CD4-positive, alpha-beta memory T cell (primary cell): ENCODE measurements at regions not wholly inside any gene's neighbourhood (a gene's known extent, or its start where the extent isn't known, plus 50 kb on each side); places are given as distances from the start of the nearest gene placed in this dataset.
A peak's percentile ranks its signal among the peaks of the same experiment; 100 is the strongest.

Experiments used
- CTCF ChIA-PET: fragments of 350-600 bp; sonication (Branson Sonifier 250); formaldehyde crosslinking; loops from one replicate; lab custom pipeline; 2021; ENCODE audit warnings: inconsistent platforms; ENCODE audit not compliant: partially characterized antibody; lab: Charles Lee
- POLR2A ChIA-PET: fragments of 350-600 bp; sonication (Branson Sonifier 250); formaldehyde crosslinking; loops from one replicate; lab custom pipeline; 2021; ENCODE audit not compliant: partially characterized antibody; lab: Charles Lee
- DNase-seq, 5 donors: peaks; one replicate each; pipeline versions ENCODE4 v3.0.0 to v3.0.0-alpha.2; 2020 to 2022; ENCODE audit warnings: mixed read lengths in 1 of 5
- H3K27ac ChIP-seq: one replicate; pipeline ENCODE4 v1.7.0; 2013; ENCODE audit warnings: low read depth, low read length
- H3K27me3 ChIP-seq: 2 replicates; pipeline ENCODE4 v1.7.0; 2013; ENCODE audit warnings: mild to moderate bottlenecking, low read length, moderate library complexity; ENCODE audit not compliant: insufficient read depth
- H3K36me3 ChIP-seq: 2 replicates; pipeline ENCODE4 v1.7.0; 2013; ENCODE audit warnings: mild to moderate bottlenecking, low read length, moderate library complexity; ENCODE audit not compliant: insufficient read depth
- H3K4me1 ChIP-seq: 2 replicates; pipeline ENCODE4 v1.7.0; 2013; ENCODE audit warnings: mild to moderate bottlenecking, low read length, moderate library complexity; ENCODE audit not compliant: insufficient read depth
- H3K4me3 ChIP-seq, 2 donors: one replicate each; pipeline ENCODE4 v1.7.0; 2013; ENCODE audit warnings: low read length in 2 of 2, mild to moderate bottlenecking in 1 of 2
- H3K9me3 ChIP-seq, 2 donors: one replicate each; pipeline ENCODE4 v1.7.0; 2013; ENCODE audit warnings: low read length in 2 of 2, control low read depth in 1 of 2; ENCODE audit not compliant: control insufficient read depth in 1 of 2
- H3K27ac Mint-ChIP-seq, 7 donors: one replicate each; pipeline ENCODE4 v1.8.0; 2020 to 2021; ENCODE audit warnings: mixed read lengths in 7 of 7, mild to moderate bottlenecking in 6 of 7, inconsistent platforms in 3 of 7, moderate library complexity in 3 of 7
- H3K27me3 Mint-ChIP-seq, 2 donors: one replicate each; pipeline ENCODE4 v1.8.0; 2020 to 2021; ENCODE audit warnings: mixed read lengths in 2 of 2
- H3K36me3 Mint-ChIP-seq, 2 donors: one replicate each; pipeline ENCODE4 v1.8.0; 2020 to 2021; ENCODE audit warnings: mixed read lengths in 2 of 2, inconsistent platforms in 1 of 2, mild to moderate bottlenecking in 1 of 2
- H3K4me1 Mint-ChIP-seq, 4 donors: one replicate each; pipeline ENCODE4 v1.8.0; 2020 to 2021; ENCODE audit warnings: mixed read lengths in 4 of 4, mild to moderate bottlenecking in 1 of 4
- H3K4me3 Mint-ChIP-seq, 8 donors: one replicate each; pipeline ENCODE4 v1.8.0; 2020 to 2021; ENCODE audit warnings: mixed read lengths in 8 of 8, mild to moderate bottlenecking in 7 of 8, moderate library complexity in 6 of 8, inconsistent platforms in 3 of 8
- H3K9me3 Mint-ChIP-seq, 8 donors: one replicate each; pipeline ENCODE4 v1.8.0; 2020 to 2021; ENCODE audit warnings: mixed read lengths in 8 of 8, mild to moderate bottlenecking in 5 of 8, inconsistent platforms in 3 of 8, moderate library complexity in 1 of 8
- intact Hi-C: fragments of 100-400 bp; cut with micrococcal nuclease; formaldehyde crosslinking; loops from one replicate; pipeline ENCODE4 v1.15.1; 2023

- no peaks in the 10 kb centered on the region for H3K27me3 ChIP-seq
- H3K9me3 ChIP-seq, result no peaks in the 10 kb centered on the region
- ChIA-PET POLR2A (no interaction called here), CTCF (no interaction called here)
- H3K4me1 ChIP-seq, result no peaks in the 10 kb centered on the region
- no peak overlapping the region for H3K4me3 ChIP-seq
- no peak for DNase-seq
- no peak overlapping the region for H3K27ac ChIP-seq
- Mint-ChIP-seq H3K27ac (peak overlapping the region in 1 of 7 donors; percentile 9), H3K4me3 (no peak overlapping the region), H3K27me3 (no peaks in the 10 kb centered on the region), H3K4me1 (no peaks in the 10 kb centered on the region), H3K9me3 (no peaks in the 10 kb centered on the region), H3K36me3 (no peaks in the 10 kb centered on the region)
- intact Hi-C loops, result no loop called here
- H3K36me3 ChIP-seq, result no peaks in the 10 kb centered on the region
Measured at GRCh38 chr2:111654829-111655228, 229.2 kb downstream of the ANAPC1 start.

GRCh38 chr2:111656436-111656835 is 227.6 kb downstream of the ANAPC1 start:
- CTCF ChIA-PET, result no interaction called here

GRCh38 chr2:111656894-111657293 is 227.1 kb downstream of the ANAPC1 start:
- no peaks in the 10 kb centered on the region for H3K9me3 Mint-ChIP-seq
- no peaks in the 10 kb centered on the region for H3K27me3 ChIP-seq
- POLR2A ChIA-PET, result no interaction called here
- no peak overlapping the region for H3K4me3 Mint-ChIP-seq
- no peak for DNase-seq
- H3K27me3 Mint-ChIP-seq, result no peaks in the 10 kb centered on the region
- no peak overlapping the region for H3K4me3 ChIP-seq
- H3K36me3 ChIP-seq, result no peaks in the 10 kb centered on the region
- no peak overlapping the region for H3K27ac Mint-ChIP-seq
- no peaks in the 10 kb centered on the region for H3K4me1 Mint-ChIP-seq
- H3K9me3 ChIP-seq, result no peaks in the 10 kb centered on the region
- H3K36me3 Mint-ChIP-seq, result no peaks in the 10 kb centered on the region
- H3K27ac ChIP-seq, result no peak overlapping the region
- CTCF ChIA-PET, result no interaction called here
- intact Hi-C loops, result no loop called here
- H3K4me1 ChIP-seq, result no peaks in the 10 kb centered on the region

More at GRCh38 chr2:111656436-111656835, 227.6 kb downstream of the ANAPC1 start:
- Histone ChIP-seq H3K27me3 (no peaks in the 10 kb centered on the region), H3K27ac (no peak overlapping the region), H3K4me3 (no peak overlapping the region), H3K9me3 (no peaks in the 10 kb centered on the region), H3K36me3 (no peaks in the 10 kb centered on the region), H3K4me1 (no peaks in the 10 kb centered on the region)
- no peak overlapping the region for H3K27ac Mint-ChIP-seq
- intact Hi-C loops, result no loop called here
- DNase-seq, result no peak
- no peaks in the 10 kb centered on the region for H3K36me3 Mint-ChIP-seq
- no peaks in the 10 kb centered on the region for H3K27me3 Mint-ChIP-seq
- POLR2A ChIA-PET, result no interaction called here
- no peaks in the 10 kb centered on the region for H3K9me3 Mint-ChIP-seq
- no peak overlapping the region for H3K4me3 Mint-ChIP-seq
- H3K4me1 Mint-ChIP-seq, result no peaks in the 10 kb centered on the region

GRCh38 chr2:111657351-111657975 is 226.5 kb downstream of the ANAPC1 start:
- no peak overlapping the region for H3K27ac Mint-ChIP-seq
- Histone ChIP-seq H3K9me3 (no peaks in the 10 kb centered on the region), H3K27me3 (no peaks in the 10 kb centered on the region), H3K36me3 (no peaks in the 10 kb centered on the region), H3K4me3 (no peak overlapping the region), H3K27ac (no peak overlapping the region), H3K4me1 (peaks cover 2% of the 10 kb centered on the region)
- intact Hi-C loops, result no loop called here
- DNase-seq, result no peak
- CTCF ChIA-PET, result interaction anchor here (1.0 to 1.5 kb wide), 2 partner anchors 10 to 18 kb away, joined by 3 to 4 read pairs; no protein-coding TSS in a partner anchor
- peaks cover 0 to under 1% (median 0%) of the 10 kb centered on the region in 4 donors for H3K4me1 Mint-ChIP-seq
- no peaks in the 10 kb centered on the region for H3K9me3 Mint-ChIP-seq
- POLR2A ChIA-PET, result no interaction called here
- no peaks in the 10 kb centered on the region for H3K36me3 Mint-ChIP-seq
- no peaks in the 10 kb centered on the region for H3K27me3 Mint-ChIP-seq
- H3K4me3 Mint-ChIP-seq, result no peak overlapping the region

GRCh38 chr2:111659361-111660333 is 224.3 kb downstream of the ANAPC1 start:
- ChIA-PET POLR2A (no interaction called here), CTCF (no interaction called here)
- Histone ChIP-seq H3K9me3 (no peaks in the 10 kb centered on the region), H3K4me1 (peaks cover 8% of the 10 kb centered on the region), H3K27ac (no peak overlapping the region), H3K27me3 (no peaks in the 10 kb centered on the region), H3K36me3 (no peaks in the 10 kb centered on the region), H3K4me3 (no peak overlapping the region)
- intact Hi-C loops, result no loop called here
- H3K36me3 Mint-ChIP-seq, result no peaks in the 10 kb centered on the region
- H3K4me1 Mint-ChIP-seq, result peaks cover 0 to 9% (median 6%) of the 10 kb centered on the region in 4 donors
- no peak overlapping the region for H3K27ac Mint-ChIP-seq
- H3K9me3 Mint-ChIP-seq, result no peaks in the 10 kb centered on the region
- H3K27me3 Mint-ChIP-seq, result no peaks in the 10 kb centered on the region
- no peak overlapping the region for H3K4me3 Mint-ChIP-seq
- no peak for DNase-seq

GRCh38 chr2:111660811-111661210 is 223.2 kb downstream of the ANAPC1 start:
- Mint-ChIP-seq H3K27me3 (no peaks in the 10 kb centered on the region), H3K36me3 (no peaks in the 10 kb centered on the region), H3K9me3 (no peaks in the 10 kb centered on the region), H3K27ac (peak overlapping the region in 1 of 7 donors; percentile 64), H3K4me1 (peaks cover 0 to 9% (median 6%) of the 10 kb centered on the region in 4 donors), H3K4me3 (no peak overlapping the region)
- Histone ChIP-seq H3K9me3 (no peaks in the 10 kb centered on the region), H3K4me3 (no peak overlapping the region), H3K27ac (no peak overlapping the region), H3K36me3 (no peaks in the 10 kb centered on the region), H3K4me1 (peaks cover 8% of the 10 kb centered on the region), H3K27me3 (no peaks in the 10 kb centered on the region)
- no peak for DNase-seq
- intact Hi-C loops, result no loop called here
- ChIA-PET CTCF (no interaction called here), POLR2A (no interaction called here)

GRCh38 chr2:111661286-111661940 is 222.6 kb downstream of the ANAPC1 start:
- H3K27me3 ChIP-seq, result no peaks in the 10 kb centered on the region
- no peak overlapping the region for H3K27ac ChIP-seq
- Mint-ChIP-seq H3K4me3 (no peak overlapping the region), H3K27ac (no peak overlapping the region), H3K4me1 (peaks cover 0 to 9% (median 6%) of the 10 kb centered on the region in 4 donors), H3K27me3 (no peaks in the 10 kb centered on the region), H3K36me3 (no peaks in the 10 kb centered on the region), H3K9me3 (no peaks in the 10 kb centered on the region)
- no peak overlapping the region for H3K4me3 ChIP-seq
- ChIA-PET CTCF (no interaction called here), POLR2A (no interaction called here)
- no peaks in the 10 kb centered on the region for H3K9me3 ChIP-seq
- peaks cover 8% of the 10 kb centered on the region for H3K4me1 ChIP-seq
- H3K36me3 ChIP-seq, result no peaks in the 10 kb centered on the region
- intact Hi-C loops, result no loop called here
- DNase-seq, result no peak
